ENCODE measurements at regions not wholly inside any gene's neighbourhood (a gene's known extent, or its start where the extent isn't known, plus 50 kb on each side); places are given as distances from the start of the nearest gene placed in this dataset.

DNA sequence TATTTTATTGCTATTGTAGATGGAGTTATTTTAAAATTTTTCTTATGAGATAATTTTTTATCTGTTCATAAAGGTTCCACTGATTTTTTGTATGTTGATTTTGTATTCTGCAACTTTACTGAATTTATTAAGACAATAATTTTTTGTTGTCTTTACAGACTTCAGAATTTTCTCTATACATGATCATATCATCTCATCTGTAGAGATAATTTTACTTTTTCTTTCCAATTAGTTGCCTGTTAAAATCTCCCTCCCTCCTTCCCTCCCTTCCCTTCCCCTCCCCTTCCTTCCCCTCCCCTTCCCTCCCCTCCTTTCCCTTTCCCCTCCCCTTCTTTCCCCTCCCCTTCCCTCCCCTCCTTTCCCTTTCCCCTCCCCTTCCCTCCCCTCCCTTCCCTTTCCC lies 378.1 kb downstream of the SOCS6 start:
- Mint-ChIP-seq H3K27me3 (ENCODE audit: unreplicated experiment) (no peaks in the 10 kb centered on the region), H3K27ac (ENCODE audit: unreplicated experiment) (no peak overlapping the region), H3K4me1 (ENCODE audit: low read depth, unreplicated experiment) (no peaks in the 10 kb centered on the region), H3K9me3 (ENCODE audit: unreplicated experiment) (peaks cover 5% of the 10 kb centered on the region), H3K36me3 (ENCODE audit: unreplicated experiment) (peaks cover 7% of the 10 kb centered on the region), H3K4me3 (ENCODE audit: unreplicated experiment) (no peak overlapping the region)
- TF ChIP-seq, protein P1, sequence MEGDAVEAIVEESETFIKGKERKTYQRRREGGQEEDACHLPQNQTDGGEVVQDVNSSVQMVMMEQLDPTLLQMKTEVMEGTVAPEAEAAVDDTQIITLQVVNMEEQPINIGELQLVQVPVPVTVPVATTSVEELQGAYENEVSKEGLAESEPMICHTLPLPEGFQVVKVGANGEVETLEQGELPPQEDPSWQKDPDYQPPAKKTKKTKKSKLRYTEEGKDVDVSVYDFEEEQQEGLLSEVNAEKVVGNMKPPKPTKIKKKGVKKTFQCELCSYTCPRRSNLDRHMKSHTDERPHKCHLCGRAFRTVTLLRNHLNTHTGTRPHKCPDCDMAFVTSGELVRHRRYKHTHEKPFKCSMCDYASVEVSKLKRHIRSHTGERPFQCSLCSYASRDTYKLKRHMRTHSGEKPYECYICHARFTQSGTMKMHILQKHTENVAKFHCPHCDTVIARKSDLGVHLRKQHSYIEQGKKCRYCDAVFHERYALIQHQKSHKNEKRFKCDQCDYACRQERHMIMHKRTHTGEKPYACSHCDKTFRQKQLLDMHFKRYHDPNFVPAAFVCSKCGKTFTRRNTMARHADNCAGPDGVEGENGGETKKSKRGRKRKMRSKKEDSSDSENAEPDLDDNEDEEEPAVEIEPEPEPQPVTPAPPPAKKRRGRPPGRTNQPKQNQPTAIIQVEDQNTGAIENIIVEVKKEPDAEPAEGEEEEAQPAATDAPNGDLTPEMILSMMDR (IDR thresholded peaks at IDR 0.05; ENCODE audit: partially characterized antibody, unreplicated experiment): no peak
- DNase-seq: no peak

DNA sequence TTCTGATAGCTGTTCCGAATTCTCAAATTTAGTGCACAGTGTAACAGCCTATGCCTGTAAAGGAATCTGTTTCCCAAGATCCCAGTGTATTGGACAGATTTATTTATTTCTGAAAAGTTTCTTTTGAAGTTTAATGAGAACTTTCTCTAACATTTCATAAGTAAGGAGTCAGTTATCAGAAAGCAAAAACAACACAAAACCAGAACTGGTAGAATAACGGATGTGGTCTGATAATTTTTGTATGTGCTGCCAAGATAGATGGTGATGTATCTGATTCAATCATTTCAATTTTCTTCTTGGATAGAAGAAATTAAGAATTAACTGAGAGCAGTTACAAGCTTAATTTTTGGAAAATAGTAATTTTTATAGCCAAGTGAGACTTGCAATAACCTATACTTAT lies 374.3 kb downstream of the SOCS6 start:
- Mint-ChIP-seq H3K4me1 (ENCODE audit: low read depth, unreplicated experiment) (peaks cover 6% of the 10 kb centered on the region), H3K36me3 (ENCODE audit: unreplicated experiment) (peaks cover 3% of the 10 kb centered on the region), H3K9me3 (ENCODE audit: unreplicated experiment) (no peaks in the 10 kb centered on the region), H3K27ac (ENCODE audit: unreplicated experiment) (no peak overlapping the region), H3K4me3 (ENCODE audit: unreplicated experiment) (no peak overlapping the region), H3K27me3 (ENCODE audit: unreplicated experiment) (peaks cover 1% of the 10 kb centered on the region)
- no peak for DNase-seq
- TF ChIP-seq, protein P1 (IDR thresholded peaks at IDR 0.05; ENCODE audit: partially characterized antibody, unreplicated experiment): no peak

DNA sequence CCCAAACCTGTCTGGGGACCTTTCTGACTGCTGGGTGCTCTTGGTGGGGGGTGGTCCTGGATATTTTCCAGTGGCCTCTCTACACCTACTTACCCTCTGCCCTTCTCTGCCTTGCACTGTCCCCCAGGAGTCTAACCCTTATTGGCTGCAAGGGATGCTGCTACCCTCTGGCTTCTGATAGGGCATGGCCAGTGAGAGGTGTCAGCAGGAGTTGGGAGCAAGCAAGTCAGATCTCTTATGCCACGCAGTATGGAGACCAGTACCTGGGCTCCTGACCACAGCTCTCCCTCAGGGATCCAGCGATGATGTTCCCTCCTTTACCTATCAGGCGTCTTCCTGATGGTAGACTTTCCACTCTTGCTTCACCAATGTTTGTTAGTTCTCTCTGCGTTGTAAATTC lies 373.7 kb downstream of the SOCS6 start:
- Mint-ChIP-seq H3K36me3 (ENCODE audit: unreplicated experiment) (peaks cover 3% of the 10 kb centered on the region), H3K27me3 (ENCODE audit: unreplicated experiment) (peaks cover 3% of the 10 kb centered on the region), H3K9me3 (ENCODE audit: unreplicated experiment) (no peaks in the 10 kb centered on the region), H3K4me1 (ENCODE audit: low read depth, unreplicated experiment) (peaks cover 6% of the 10 kb centered on the region), H3K4me3 (ENCODE audit: unreplicated experiment) (no peak overlapping the region), H3K27ac (ENCODE audit: unreplicated experiment) (no peak overlapping the region)
- DNase-seq: no peak
- TF ChIP-seq, protein P1 (IDR thresholded peaks at IDR 0.05; ENCODE audit: partially characterized antibody, unreplicated experiment): no peak

DNA sequence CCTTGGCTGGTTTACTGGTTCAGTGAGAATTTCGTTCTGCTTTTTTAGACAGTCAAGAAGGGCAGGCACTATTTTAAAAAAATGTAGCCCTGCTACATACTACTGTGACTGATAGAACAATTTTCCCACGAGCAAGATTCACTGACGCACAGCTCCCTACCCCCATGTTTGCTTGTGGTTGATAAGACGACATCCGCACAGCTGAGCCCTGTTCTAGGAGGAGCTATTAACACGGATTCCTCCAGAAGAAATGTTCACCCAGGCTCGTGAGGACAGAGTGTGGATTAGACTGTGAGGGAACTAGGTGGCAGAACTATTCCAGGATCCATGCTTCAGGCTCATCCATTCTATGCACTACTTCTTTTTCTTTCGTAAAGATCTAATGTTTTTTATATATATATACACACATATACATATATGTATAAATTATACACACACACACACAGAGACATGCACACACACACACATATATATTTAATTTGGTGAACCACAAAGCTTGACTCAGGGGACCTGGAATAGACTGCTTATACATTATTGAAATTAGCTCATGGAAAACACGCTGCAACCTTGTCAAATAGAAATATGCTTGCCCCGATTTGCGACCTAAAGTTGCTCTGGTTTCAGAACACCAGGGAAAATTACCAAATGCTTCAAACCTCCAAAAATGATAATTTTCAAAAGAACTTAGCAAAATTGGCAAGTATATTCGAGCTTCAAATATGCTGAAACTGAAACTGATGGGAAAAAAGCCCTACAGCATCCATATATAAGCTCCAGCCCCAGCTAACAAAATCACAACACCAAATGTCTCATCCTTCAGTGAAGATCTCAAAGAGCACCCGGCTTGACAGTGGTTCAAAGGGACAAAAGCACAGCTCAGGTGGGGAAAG lies 370.4 kb downstream of the SOCS6 start:
- Mint-ChIP-seq H3K27ac (ENCODE audit: unreplicated experiment) (no peak overlapping the region), H3K4me1 (ENCODE audit: low read depth, unreplicated experiment) (peaks cover 6% of the 10 kb centered on the region), H3K27me3 (ENCODE audit: unreplicated experiment) (peaks cover 3% of the 10 kb centered on the region), H3K36me3 (ENCODE audit: unreplicated experiment) (no peaks in the 10 kb centered on the region), H3K4me3 (ENCODE audit: unreplicated experiment) (no peak overlapping the region), H3K9me3 (ENCODE audit: unreplicated experiment) (no peaks in the 10 kb centered on the region)
- DNase-seq: no peak
- TF ChIP-seq, protein P1 (IDR thresholded peaks at IDR 0.05; ENCODE audit: partially characterized antibody, unreplicated experiment): no peak

DNA sequence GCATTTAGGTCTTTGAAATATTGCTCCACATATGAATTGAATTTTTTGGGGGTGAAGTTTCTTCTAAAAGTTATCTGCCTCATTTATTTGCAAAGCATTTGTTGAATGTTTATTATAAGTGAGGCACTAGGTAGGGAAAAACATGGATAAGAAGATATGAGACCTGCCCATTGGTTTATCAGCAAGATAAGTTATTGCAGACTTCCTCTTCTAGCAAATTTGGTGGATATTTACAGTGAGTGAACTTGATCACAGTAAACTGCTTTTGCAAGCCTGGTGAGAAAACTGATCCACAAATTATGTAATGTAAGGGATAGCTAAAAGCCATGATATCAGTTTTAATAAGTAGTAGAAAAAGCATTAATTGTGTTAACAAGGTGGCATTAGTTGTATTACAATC lies 364.8 kb downstream of the SOCS6 start:
- H3K36me3 Mint-ChIP-seq (ENCODE audit: unreplicated experiment): no peaks in the 10 kb centered on the region
- H3K27me3 Mint-ChIP-seq (ENCODE audit: unreplicated experiment): peaks cover 1% of the 10 kb centered on the region
- H3K9me3 Mint-ChIP-seq (ENCODE audit: unreplicated experiment): peaks cover 4% of the 10 kb centered on the region
- TF ChIP-seq, protein P1 (IDR thresholded peaks at IDR 0.05; ENCODE audit: partially characterized antibody, unreplicated experiment): no peak
- no peak overlapping the region for H3K4me3 Mint-ChIP-seq (ENCODE audit: unreplicated experiment)
- H3K27ac Mint-ChIP-seq (ENCODE audit: unreplicated experiment): no peak overlapping the region
- no peaks in the 10 kb centered on the region for H3K4me1 Mint-ChIP-seq (ENCODE audit: low read depth, unreplicated experiment)
- DNase-seq: no peak
